ENCODE measurements at regions not wholly inside any gene's neighbourhood (a gene's known extent, or its start where the extent isn't known, plus 50 kb on each side); places are given as distances from the start of the nearest gene placed in this dataset.

GRCh38 chr9:7508516-7508915 is 291.1 kb downstream of the DMAC1 start:
- H3K4me3 ChIP-seq (ENCODE audit: low read depth, low read length, poor library complexity, severe bottlenecking): no peak overlapping the region
- H3K79me2 ChIP-seq (ENCODE audit: insufficient read depth, low read depth, low read length): no peaks in the 10 kb centered on the region
- intact Hi-C loops (cut with micrococcal nuclease; ENCODE audit: unreplicated experiment): no loop called here
- no peaks in the 10 kb centered on the region for H3K36me3 ChIP-seq (ENCODE audit: insufficient read depth, low read length)
- H3K4me2 ChIP-seq (ENCODE audit: low read length): no peak overlapping the region
- no peak for DNase-seq (ENCODE audit: low spot score)
- BruUV-seq (replicated peaks): no TSS peak
- no peak overlapping the region for H3K27ac ChIP-seq (ENCODE audit: low read depth, low read length, poor library complexity, severe bottlenecking)
- TF ChIP-seq CTCF (conservative IDR thresholded peaks at IDR 0.05; ENCODE audit: low read length) (no peak), EZH2phosphoT487 (IDR thresholded peaks at IDR 0.05; ENCODE audit: borderline replicate concordance, low read depth, low read length) (no peak)
- H3K9me2 ChIP-seq (ENCODE audit: insufficient read depth, low read length): no peaks in the 10 kb centered on the region
- no peak overlapping the region for H2AFZ ChIP-seq (ENCODE audit: low read length)
- ChIA-PET POLR2A (no interaction called here), CTCF (ENCODE audit: unreplicated experiment) (no interaction called here)
- no peaks in the 10 kb centered on the region for H3K9me3 ChIP-seq (ENCODE audit: low read length)
- no peaks in the 10 kb centered on the region for H4K20me1 ChIP-seq (ENCODE audit: insufficient read depth, low read length)
- no peaks in the 10 kb centered on the region for H3K4me1 ChIP-seq (ENCODE audit: insufficient read depth, low read length, poor library complexity, severe bottlenecking)

- Histone ChIP-seq H3K27ac (ENCODE audit: low read depth, low read length, poor library complexity, severe bottlenecking) (no peak overlapping the region), H3K9me3 (ENCODE audit: low read length) (no peaks in the 10 kb centered on the region), H3K4me3 (ENCODE audit: low read depth, low read length, poor library complexity, severe bottlenecking) (no peak overlapping the region), H3K36me3 (ENCODE audit: insufficient read depth, low read length) (no peaks in the 10 kb centered on the region), H4K20me1 (ENCODE audit: insufficient read depth, low read length) (no peaks in the 10 kb centered on the region), H3K4me1 (ENCODE audit: insufficient read depth, low read length, poor library complexity, severe bottlenecking) (no peaks in the 10 kb centered on the region), H3K9me2 (ENCODE audit: insufficient read depth, low read length) (no peaks in the 10 kb centered on the region), H3K4me2 (ENCODE audit: low read length) (no peak overlapping the region), H2AFZ (ENCODE audit: low read length) (no peak overlapping the region), H3K79me2 (ENCODE audit: insufficient read depth, low read depth, low read length) (no peaks in the 10 kb centered on the region)
- intact Hi-C loops (cut with micrococcal nuclease; ENCODE audit: unreplicated experiment): no loop called here
- TF ChIP-seq CTCF (conservative IDR thresholded peaks at IDR 0.05; ENCODE audit: low read length) (no peak), EZH2phosphoT487 (IDR thresholded peaks at IDR 0.05; ENCODE audit: borderline replicate concordance, low read depth, low read length) (no peak)
- POLR2A ChIA-PET: no interaction called here
- no peak for DNase-seq (ENCODE audit: low spot score)
- CTCF ChIA-PET (ENCODE audit: unreplicated experiment): no interaction called here
- no TSS peak for BruUV-seq (replicated peaks)
Measured at GRCh38 chr9:7507566-7508270, 291.9 kb downstream of the DMAC1 start.

DNA sequence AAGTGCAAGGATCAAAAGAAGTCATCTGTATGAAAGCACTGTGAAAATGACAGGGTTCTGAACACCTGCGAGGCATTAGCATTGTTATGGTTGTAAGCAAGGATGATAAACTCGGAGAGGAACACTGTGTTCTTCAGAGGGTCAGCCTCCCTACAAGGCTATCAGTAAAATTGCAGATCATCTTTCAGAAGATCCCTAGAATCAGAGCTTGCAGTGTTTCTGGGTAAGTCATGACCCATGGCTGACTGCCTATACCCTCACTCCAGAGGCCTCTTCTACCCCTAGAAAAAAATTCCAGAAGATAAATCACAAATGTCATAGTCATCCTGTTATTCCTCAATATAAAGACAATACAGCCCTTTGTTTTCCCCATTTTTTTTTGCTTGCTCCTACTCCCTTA is 292.6 kb downstream of the DMAC1 start:
- Histone ChIP-seq H3K4me1 (ENCODE audit: insufficient read depth, low read length, poor library complexity, severe bottlenecking) (no peaks in the 10 kb centered on the region), H3K4me3 (ENCODE audit: low read depth, low read length, poor library complexity, severe bottlenecking) (no peak overlapping the region), H3K9me3 (ENCODE audit: low read length) (no peaks in the 10 kb centered on the region), H3K36me3 (ENCODE audit: insufficient read depth, low read length) (no peaks in the 10 kb centered on the region), H3K9me2 (ENCODE audit: insufficient read depth, low read length) (no peaks in the 10 kb centered on the region), H3K4me2 (ENCODE audit: low read length) (no peak overlapping the region), H4K20me1 (ENCODE audit: insufficient read depth, low read length) (no peaks in the 10 kb centered on the region), H3K27ac (ENCODE audit: low read depth, low read length, poor library complexity, severe bottlenecking) (no peak overlapping the region), H3K79me2 (ENCODE audit: insufficient read depth, low read depth, low read length) (no peaks in the 10 kb centered on the region), H2AFZ (ENCODE audit: low read length) (no peak overlapping the region)
- no peak for TF ChIP-seq EZH2phosphoT487 (IDR thresholded peaks at IDR 0.05; ENCODE audit: borderline replicate concordance, low read depth, low read length)
- TF ChIP-seq CTCF (conservative IDR thresholded peaks at IDR 0.05; ENCODE audit: low read length): no peak
- intact Hi-C loops (cut with micrococcal nuclease; ENCODE audit: unreplicated experiment): no loop called here
- DNase-seq (ENCODE audit: low spot score): no peak
- no TSS peak for BruUV-seq (replicated peaks)
- POLR2A ChIA-PET: no interaction called here
- CTCF ChIA-PET (ENCODE audit: unreplicated experiment): no interaction called here
